GM12874 (cell line): ENCODE measurements at regions not wholly inside any gene's neighbourhood (a gene's known extent, or its start where the extent isn't known, plus 50 kb on each side); places are given as distances from the start of the nearest gene placed in this dataset.

ENCODE experiments used
- CTCF ChIP-seq: IDR thresholded peaks from 2 replicates; pipeline ENCODE4 v1.5.1; 2011; ENCODE audit warnings: low read depth, mild to moderate bottlenecking, control low read depth, low read length, moderate library complexity; ENCODE audit not compliant: insufficient read depth

GRCh38 chr12:4830556-4831210, 79.0 kb upstream of the KCNA1 start:
- no peak for TF ChIP-seq CTCF

DNA sequence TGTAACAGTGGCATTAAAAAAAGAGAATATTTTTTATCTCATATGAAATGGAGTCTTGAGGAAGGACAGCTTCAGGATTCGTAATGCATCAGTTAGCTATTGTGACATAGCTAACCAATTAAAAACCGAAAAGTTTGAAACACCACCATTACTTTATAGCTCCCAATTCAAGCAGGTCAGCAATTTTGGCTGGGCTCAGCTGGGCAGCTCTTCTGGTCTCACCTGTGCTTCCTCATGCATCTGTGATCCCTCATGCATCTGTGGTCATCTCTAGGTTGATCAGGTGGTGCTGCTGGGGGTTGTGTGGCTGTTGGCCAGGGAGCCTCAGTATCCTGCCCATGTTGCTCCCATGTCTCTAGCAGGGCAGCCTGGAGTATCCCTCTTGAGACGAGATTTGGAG, 76.7 kb upstream of the KCNA1 start:
- no peak for TF ChIP-seq CTCF

DNA sequence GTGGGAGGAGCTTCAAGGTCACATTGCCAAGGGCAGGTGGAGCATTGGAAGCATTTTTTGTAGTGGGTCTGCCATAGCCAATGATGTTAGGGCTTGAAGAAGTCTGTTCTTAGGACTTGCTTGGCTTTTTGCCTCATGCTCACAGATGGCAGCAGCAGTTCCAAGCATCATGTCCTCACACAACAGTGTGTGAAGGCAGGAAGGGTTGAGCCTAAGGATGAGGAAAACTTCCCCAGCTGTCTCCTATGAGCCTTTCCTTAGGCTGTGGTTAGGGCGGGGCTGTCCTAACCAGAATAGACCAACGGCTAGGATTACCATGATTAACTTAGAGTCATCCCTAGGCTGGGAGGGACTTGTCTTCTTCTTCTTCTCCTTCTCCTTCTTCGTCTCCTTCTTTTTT, 76.2 kb upstream of the KCNA1 start:
- no peak for TF ChIP-seq CTCF

DNA sequence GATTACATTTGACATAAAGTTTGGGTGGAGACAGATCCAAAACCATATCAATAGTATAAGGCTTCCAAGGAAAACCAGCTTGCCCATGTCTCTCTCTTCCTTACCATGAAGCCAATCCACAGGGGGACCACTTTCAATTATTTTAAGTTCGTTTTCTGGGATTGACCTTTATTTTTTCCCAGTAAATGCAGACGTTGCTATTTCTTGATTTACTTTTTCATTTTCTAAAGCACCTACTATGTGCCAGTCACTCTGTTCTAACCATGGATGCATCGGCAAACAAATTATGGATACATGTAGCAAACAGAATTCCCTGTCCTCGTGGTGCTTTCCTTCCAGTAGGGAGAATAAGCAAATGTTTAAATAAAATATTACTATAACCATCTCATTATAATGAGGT, 65.8 kb upstream of the KCNA1 start:
- no peak for TF ChIP-seq CTCF

- no peak for TF ChIP-seq CTCF
Measured at GRCh38 chr12:4847713-4848112, 62.0 kb upstream of the KCNA1 start.

- TF ChIP-seq CTCF: peak; percentile 55; the same call in 1 of the 2 replicates
Measured at GRCh38 chr12:4849115-4849541, 60.6 kb upstream of the KCNA1 start.

- TF ChIP-seq CTCF: no peak
Measured at GRCh38 chr12:4849795-4850345, 59.8 kb upstream of the KCNA1 start.
